ENCODE measurements at regions not wholly inside any gene's neighbourhood (a gene's known extent, or its start where the extent isn't known, plus 50 kb on each side); places are given as distances from the start of the nearest gene placed in this dataset.

GRCh38 chr13:56909896-56910600 lies 230.7 kb upstream of the PRR20A start:
- intact Hi-C loops (cut with DNase I), result no loop called here
- no peaks in the 10 kb centered on the region for H3K9me3 ChIP-seq
- ATAC-seq, result peak in 1 of 4 donors; percentile 20
- H3K4me3 ChIP-seq, result no peak overlapping the region
- H3K36me3 ChIP-seq, result no peaks in the 10 kb centered on the region
- H3K27ac ChIP-seq, result no peak overlapping the region
- 93 to 95% (median 93%) methylated on average over 22 to 30 of the region's 30 CpGs for WGBS, 4 donors
- DNase-seq, result no peak
- H3K4me1 ChIP-seq, result no peaks in the 10 kb centered on the region
- TF ChIP-seq POLR2A (IDR thresholded peaks at IDR 0.05) (no peak), CTCF (IDR thresholded peaks at IDR 0.05) (no peak)
- H3K27me3 ChIP-seq, result no peaks in the 10 kb centered on the region

- H3K9me3 ChIP-seq, result peaks cover 0 to 5% (median 0%) of the 10 kb centered on the region in 12 donors
Measured at GRCh38 chr13:56917966-56918365, 222.8 kb upstream of the PRR20A start.

GRCh38 chr13:56923626-56924140 lies 217.0 kb upstream of the PRR20A start:
- TF ChIP-seq CTCF (IDR thresholded peaks at IDR 0.05) (no peak), POLR2A (IDR thresholded peaks at IDR 0.05) (no peak)
- Histone ChIP-seq H3K4me1 (no peaks in the 10 kb centered on the region), H3K4me3 (no peak overlapping the region), H3K27me3 (no peaks in the 10 kb centered on the region), H3K36me3 (no peaks in the 10 kb centered on the region), H3K9me3 (peaks cover 0 to 7% (median 0%) of the 10 kb centered on the region in 12 donors), H3K27ac (no peak overlapping the region)
- DNase-seq (no peak), ATAC-seq (no peak)
- intact Hi-C loops (cut with DNase I), result no loop called here
- WGBS, 4 donors, result 69 to 77% (median 71%) methylated on average over 2 of the region's 2 CpGs

More at GRCh38 chr13:56917966-56918365, 222.8 kb upstream of the PRR20A start:
- TF ChIP-seq POLR2A (IDR thresholded peaks at IDR 0.05) (no peak), CTCF (IDR thresholded peaks at IDR 0.05) (no peak)
- DNase-seq (no peak), ATAC-seq (no peak)
- H3K4me1 ChIP-seq, result no peaks in the 10 kb centered on the region
- no peaks in the 10 kb centered on the region for H3K36me3 ChIP-seq
- 95 to 99% (median 97%) methylated on average over 3 of the region's 3 CpGs for WGBS, 4 donors
- H3K27ac ChIP-seq, result no peak overlapping the region
- H3K27me3 ChIP-seq, result no peaks in the 10 kb centered on the region
- intact Hi-C loops (cut with DNase I), result no loop called here
- no peak overlapping the region for H3K4me3 ChIP-seq

GRCh38 chr13:56924401-56924800 lies 216.3 kb upstream of the PRR20A start:
- no peaks in the 10 kb centered on the region for H3K27me3 ChIP-seq
- no peak overlapping the region for H3K4me3 ChIP-seq
- WGBS, 4 donors, result 73 to 81% (median 75%) methylated on average over 2 of the region's 2 CpGs
- TF ChIP-seq CTCF (IDR thresholded peaks at IDR 0.05) (no peak), POLR2A (IDR thresholded peaks at IDR 0.05) (no peak)
- H3K36me3 ChIP-seq, result no peaks in the 10 kb centered on the region
- H3K9me3 ChIP-seq, result peaks cover 0 to 7% (median 0%) of the 10 kb centered on the region in 12 donors
- ATAC-seq (no peak), DNase-seq (no peak)
- H3K27ac ChIP-seq, result no peak overlapping the region
- H3K4me1 ChIP-seq, result no peaks in the 10 kb centered on the region
- intact Hi-C loops (cut with DNase I), result no loop called here

All from heart left ventricle (tissue), 16 donors.